ENCODE measurements at regions not wholly inside any gene's neighbourhood (a gene's known extent, or its start where the extent isn't known, plus 50 kb on each side); places are given as distances from the start of the nearest gene placed in this dataset.

- H2AFZ ChIP-seq, result no peak overlapping the region
- in situ Hi-C loops (cut with MboI), result no loop called here
These were observed 121.8 kb upstream of the SLC1A4 start for GRCh38 chr2:64867253-64867996.

GRCh38 chr2:64869126-64869525 lies 120.1 kb upstream of the SLC1A4 start:
- no peak overlapping the region for H3K4me3 ChIP-seq
- in situ Hi-C loops (cut with MboI), result no loop called here
- H3K9ac ChIP-seq, result no peak overlapping the region
- no peak overlapping the region for H3K27ac ChIP-seq
- H4K20me1 ChIP-seq (ENCODE audit: insufficient read depth), result no peaks in the 10 kb centered on the region
- no peak for TF ChIP-seq EZH2 (IDR thresholded peaks at IDR 0.05; ENCODE audit: insufficient read depth, poor library complexity, severe bottlenecking)
- no peak for TF ChIP-seq EZH2phosphoT487 (IDR thresholded peaks at IDR 0.05; ENCODE audit: insufficient read depth, low read depth)
- no peaks in the 10 kb centered on the region for H3K79me2 ChIP-seq (ENCODE audit: insufficient read depth)
- peaks cover 12% of the 10 kb centered on the region for H3F3A ChIP-seq (ENCODE audit: insufficient read depth)
- H3K4me2 ChIP-seq (ENCODE audit: unreplicated experiment), result no peak overlapping the region
- no peak overlapping the region for H2AFZ ChIP-seq
- peaks cover 20% of the 10 kb centered on the region for H3K4me1 ChIP-seq (ENCODE audit: insufficient read depth)
- no peaks in the 10 kb centered on the region for H3K9me2 ChIP-seq (ENCODE audit: insufficient read depth)
- WGBS, 2 experiments (ENCODE audit: low coverage in 1 of 2, low lambda C conversion rate in 2 of 2, missing lambda C conversion rate in 2 of 2), result 97 to 99% methylated on average over 10 of the region's 10 CpGs
- DNase-seq, result no peak
- H3K27me3 ChIP-seq (replicated peaks; ENCODE audit: insufficient read depth), result 0 out of 2 replicates have a peak, but pooled peaks cover 4% of the 10 kb centered on the region
- no peaks in the 10 kb centered on the region for H3K36me3 ChIP-seq (ENCODE audit: low read depth)
- no peaks in the 10 kb centered on the region for H3K9me3 ChIP-seq (ENCODE audit: low read depth)

More at GRCh38 chr2:64867253-64867996, 121.8 kb upstream of the SLC1A4 start:
- H3K4me2 ChIP-seq (ENCODE audit: unreplicated experiment), result no peak overlapping the region
- no peak overlapping the region for H3K27ac ChIP-seq
- H3K9ac ChIP-seq, result no peak overlapping the region
- WGBS, 2 experiments (ENCODE audit: low coverage in 1 of 2, low lambda C conversion rate in 2 of 2, missing lambda C conversion rate in 2 of 2), result 90 to 91% methylated on average over 9 of the region's 9 CpGs
- no peaks in the 10 kb centered on the region for H3K9me3 ChIP-seq (ENCODE audit: low read depth)
- 0 out of 2 replicates have a peak, but pooled peaks cover 4% of the 10 kb centered on the region for H3K27me3 ChIP-seq (replicated peaks; ENCODE audit: insufficient read depth)
- peaks cover 15% of the 10 kb centered on the region for H3F3A ChIP-seq (ENCODE audit: insufficient read depth)
- DNase-seq, result no peak
- no peak overlapping the region for H3K4me3 ChIP-seq
- peaks cover 25% of the 10 kb centered on the region for H3K4me1 ChIP-seq (ENCODE audit: insufficient read depth)
- no peaks in the 10 kb centered on the region for H4K20me1 ChIP-seq (ENCODE audit: insufficient read depth)
- H3K9me2 ChIP-seq (ENCODE audit: insufficient read depth), result no peaks in the 10 kb centered on the region
- TF ChIP-seq EZH2 (IDR thresholded peaks at IDR 0.05; ENCODE audit: insufficient read depth, poor library complexity, severe bottlenecking), result no peak
- TF ChIP-seq EZH2phosphoT487 (IDR thresholded peaks at IDR 0.05; ENCODE audit: insufficient read depth, low read depth), result no peak
- H3K36me3 ChIP-seq (ENCODE audit: low read depth), result no peaks in the 10 kb centered on the region
- no peaks in the 10 kb centered on the region for H3K79me2 ChIP-seq (ENCODE audit: insufficient read depth)

- Histone ChIP-seq H2AFZ (peak overlapping the region; percentile 77), H3K4me3 (peak overlapping the region; percentile 38), H3K9ac (no peak overlapping the region), H4K20me1 (ENCODE audit: insufficient read depth) (no peaks in the 10 kb centered on the region), H3F3A (ENCODE audit: insufficient read depth) (peaks cover 34% of the 10 kb centered on the region), H3K79me2 (ENCODE audit: insufficient read depth) (no peaks in the 10 kb centered on the region), H3K27me3 (replicated peaks; ENCODE audit: insufficient read depth) (0 out of 2 replicates have a peak, but pooled peaks cover 3% of the 10 kb centered on the region), H3K36me3 (ENCODE audit: low read depth) (no peaks in the 10 kb centered on the region), H3K9me3 (ENCODE audit: low read depth) (no peaks in the 10 kb centered on the region), H3K4me1 (ENCODE audit: insufficient read depth) (peaks cover 15% of the 10 kb centered on the region), H3K4me2 (ENCODE audit: unreplicated experiment) (peak overlapping the region; percentile 52), H3K9me2 (ENCODE audit: insufficient read depth) (no peaks in the 10 kb centered on the region), H3K27ac (no peak overlapping the region)
- in situ Hi-C loops (cut with MboI), result loop anchor here (10.0 kb wide), 1 partner anchor 279 kb away; no protein-coding TSS in a partner anchor
- TF ChIP-seq EZH2phosphoT487 (IDR thresholded peaks at IDR 0.05; ENCODE audit: insufficient read depth, low read depth) (no peak), EZH2 (IDR thresholded peaks at IDR 0.05; ENCODE audit: insufficient read depth, poor library complexity, severe bottlenecking) (no peak)
- peak; percentile 74 for DNase-seq
- 0 to 3% methylated on average over 14 of the region's 14 CpGs for WGBS, 2 experiments (ENCODE audit: low coverage in 1 of 2, low lambda C conversion rate in 2 of 2, missing lambda C conversion rate in 2 of 2)
These were observed 115.7 kb upstream of the SLC1A4 start for GRCh38 chr2:64873472-64873924.

GRCh38 chr2:64874593-64874992 lies 114.6 kb upstream of the SLC1A4 start:
- no peaks in the 10 kb centered on the region for H3K27me3 ChIP-seq (replicated peaks; ENCODE audit: insufficient read depth)
- no peaks in the 10 kb centered on the region for H4K20me1 ChIP-seq (ENCODE audit: insufficient read depth)
- TF ChIP-seq EZH2 (IDR thresholded peaks at IDR 0.05; ENCODE audit: insufficient read depth, poor library complexity, severe bottlenecking) (no peak), EZH2phosphoT487 (IDR thresholded peaks at IDR 0.05; ENCODE audit: insufficient read depth, low read depth) (no peak)
- H3K4me1 ChIP-seq (ENCODE audit: insufficient read depth), result peaks cover 15% of the 10 kb centered on the region
- in situ Hi-C loops (cut with MboI), result loop anchor here (10.0 kb wide), 1 partner anchor 280 kb away; no protein-coding TSS in a partner anchor
- H3K36me3 ChIP-seq (ENCODE audit: low read depth), result no peaks in the 10 kb centered on the region
- no peak overlapping the region for H3K4me2 ChIP-seq (ENCODE audit: unreplicated experiment)
- H3K9me3 ChIP-seq (ENCODE audit: low read depth), result no peaks in the 10 kb centered on the region
- DNase-seq, result no peak
- 56 to 73% methylated on average over 1 of the region's 1 CpG for WGBS, 2 experiments (ENCODE audit: low coverage in 1 of 2, low lambda C conversion rate in 2 of 2, missing lambda C conversion rate in 2 of 2)
- H3K9ac ChIP-seq, result no peak overlapping the region
- H2AFZ ChIP-seq, result no peak overlapping the region
- peaks cover 34% of the 10 kb centered on the region for H3F3A ChIP-seq (ENCODE audit: insufficient read depth)
- no peak overlapping the region for H3K27ac ChIP-seq
- no peaks in the 10 kb centered on the region for H3K9me2 ChIP-seq (ENCODE audit: insufficient read depth)
- H3K79me2 ChIP-seq (ENCODE audit: insufficient read depth), result no peaks in the 10 kb centered on the region
- H3K4me3 ChIP-seq, result no peak overlapping the region
